Stimulated activated naive CD8-positive, alpha-beta T cell treated with anti-CD3 and anti-CD28 coated beads, Interleukin-15, Interleukin-2, amounts not matched to agents 100 ng/mL and 50 ng/mL, for 24 hours (primary cell): ENCODE measurements at regions not wholly inside any gene's neighbourhood (a gene's known extent, or its start where the extent isn't known, plus 50 kb on each side); places are given as distances from the start of the nearest gene placed in this dataset.

ENCODE experiments used
- H3K27ac Mint-ChIP-seq: one replicate; pipeline ENCODE4 v1.8.0; 2021; ENCODE audit warnings: mild to moderate bottlenecking, mixed read lengths
- H3K27me3 Mint-ChIP-seq: one replicate; pipeline ENCODE4 v1.8.0; 2021; ENCODE audit warnings: mixed read lengths
- H3K36me3 Mint-ChIP-seq: one replicate; pipeline ENCODE4 v1.8.0; 2021; ENCODE audit warnings: low read depth, mixed read lengths
- H3K4me1 Mint-ChIP-seq: one replicate; pipeline ENCODE4 v1.8.0; 2021; ENCODE audit warnings: low read depth, mixed read lengths
- H3K4me3 Mint-ChIP-seq: one replicate; pipeline ENCODE4 v1.8.0; 2021; ENCODE audit warnings: mild to moderate bottlenecking, mixed read lengths
- H3K9me3 Mint-ChIP-seq: one replicate; pipeline ENCODE4 v1.8.0; 2021; ENCODE audit warnings: mixed read lengths

DNA sequence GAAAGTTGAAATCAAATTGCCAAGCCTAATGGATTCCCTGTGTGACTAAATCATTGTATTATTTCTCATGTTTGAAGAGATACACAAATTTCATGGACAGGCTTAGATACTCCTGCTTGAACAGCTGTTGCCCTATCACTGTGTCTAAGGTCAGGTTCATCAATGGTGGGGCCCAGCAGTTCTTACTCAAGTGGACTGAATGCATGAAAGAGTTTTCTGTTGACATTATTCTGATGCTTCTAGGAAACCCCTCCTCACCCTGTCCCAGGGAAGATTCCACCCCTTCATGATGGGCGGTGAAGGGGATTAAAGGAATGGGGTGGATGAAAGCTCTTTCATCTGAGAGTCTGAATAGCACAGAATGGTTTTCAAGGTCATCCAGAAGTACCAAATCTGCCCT is 148.8 kb downstream of the INO80D start:
- Mint-ChIP-seq H3K4me1 (no peaks in the 10 kb centered on the region), H3K27ac (no peak overlapping the region), H3K4me3 (no peak overlapping the region), H3K27me3 (no peaks in the 10 kb centered on the region), H3K36me3 (no peaks in the 10 kb centered on the region), H3K9me3 (no peaks in the 10 kb centered on the region)

DNA sequence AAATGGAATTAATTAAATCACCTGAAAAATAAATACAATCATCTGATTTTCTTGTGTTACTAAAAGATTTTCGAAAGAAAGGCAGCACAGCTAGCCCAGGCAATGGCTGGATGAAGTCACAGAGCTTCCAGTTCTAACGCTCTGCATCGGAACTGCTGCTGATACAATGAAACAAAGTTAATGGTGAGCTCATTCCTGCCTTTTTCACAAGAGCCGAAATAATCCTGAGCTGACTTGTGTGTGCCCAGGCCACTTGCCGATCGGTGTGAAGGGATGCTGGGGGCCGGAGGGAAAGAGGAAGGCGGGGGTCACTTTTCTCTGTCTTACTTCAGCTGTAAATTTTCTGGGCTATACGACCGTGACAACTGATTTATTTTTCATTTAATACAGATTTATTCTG is 149.5 kb downstream of the INO80D start:
- Mint-ChIP-seq H3K36me3 (no peaks in the 10 kb centered on the region), H3K27me3 (no peaks in the 10 kb centered on the region), H3K4me1 (no peaks in the 10 kb centered on the region), H3K4me3 (no peak overlapping the region), H3K9me3 (no peaks in the 10 kb centered on the region), H3K27ac (no peak overlapping the region)

GRCh38 chr2:205934443-205934842 is 151.5 kb downstream of the INO80D start:
- no peaks in the 10 kb centered on the region for H3K9me3 Mint-ChIP-seq
- H3K4me1 Mint-ChIP-seq, result no peaks in the 10 kb centered on the region
- no peaks in the 10 kb centered on the region for H3K36me3 Mint-ChIP-seq
- H3K27me3 Mint-ChIP-seq, result no peaks in the 10 kb centered on the region
- no peak overlapping the region for H3K4me3 Mint-ChIP-seq
- no peak overlapping the region for H3K27ac Mint-ChIP-seq

DNA sequence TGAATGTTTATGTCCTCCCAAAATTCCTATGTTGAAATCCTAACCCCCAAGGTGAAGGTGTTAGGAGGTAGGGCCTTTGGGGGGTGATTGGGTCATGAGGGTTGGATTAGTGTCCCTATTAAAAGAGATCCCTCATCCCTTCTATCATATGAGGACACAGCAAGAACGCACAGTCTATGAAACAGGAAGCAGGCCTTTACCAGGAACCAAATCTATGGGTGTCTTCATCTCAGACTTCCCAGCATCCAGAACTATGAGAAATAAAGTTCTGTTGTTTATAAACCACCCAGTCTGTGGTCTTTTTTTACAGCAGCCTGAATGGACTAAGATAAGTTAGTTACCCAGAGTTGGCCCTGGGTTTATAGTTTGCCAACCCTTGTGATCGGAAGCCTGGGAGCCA is 153.1 kb downstream of the INO80D start:
- Mint-ChIP-seq H3K4me3 (no peak overlapping the region), H3K4me1 (no peaks in the 10 kb centered on the region), H3K36me3 (no peaks in the 10 kb centered on the region), H3K27ac (no peak overlapping the region), H3K27me3 (peaks cover 6% of the 10 kb centered on the region), H3K9me3 (no peaks in the 10 kb centered on the region)

- H3K36me3 Mint-ChIP-seq, result no peaks in the 10 kb centered on the region
- H3K27me3 Mint-ChIP-seq, result peaks cover 18% of the 10 kb centered on the region
- H3K4me3 Mint-ChIP-seq, result no peak overlapping the region
- H3K27ac Mint-ChIP-seq, result no peak overlapping the region
- no peaks in the 10 kb centered on the region for H3K9me3 Mint-ChIP-seq
- H3K4me1 Mint-ChIP-seq, result no peaks in the 10 kb centered on the region
Measured at GRCh38 chr2:205931388-205931787, 154.6 kb downstream of the INO80D start.

DNA sequence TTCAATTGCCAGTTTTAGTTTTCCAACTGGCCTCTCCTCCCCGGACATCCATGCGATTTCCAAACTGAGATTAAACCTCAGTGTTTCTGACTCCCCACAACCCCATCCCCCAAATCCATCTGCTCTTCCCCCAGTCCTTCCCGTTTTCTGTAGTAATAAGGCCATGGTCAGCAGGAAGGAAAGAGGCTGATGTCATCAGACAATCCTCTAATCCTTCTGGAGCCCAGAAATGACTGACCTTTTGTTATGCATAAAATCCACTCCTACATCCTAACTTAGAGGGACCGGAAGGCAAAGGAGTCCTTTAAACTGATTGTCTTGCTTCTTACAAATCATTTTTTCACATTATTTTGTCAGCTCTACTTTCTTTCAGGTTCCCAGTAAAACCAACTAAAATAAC is 155.8 kb downstream of the INO80D start:
- Mint-ChIP-seq H3K27me3 (peaks cover 28% of the 10 kb centered on the region), H3K4me1 (no peaks in the 10 kb centered on the region), H3K36me3 (no peaks in the 10 kb centered on the region), H3K4me3 (no peak overlapping the region), H3K9me3 (no peaks in the 10 kb centered on the region), H3K27ac (no peak overlapping the region)

GRCh38 chr2:205929246-205929942 is 156.6 kb downstream of the INO80D start:
- no peaks in the 10 kb centered on the region for H3K9me3 Mint-ChIP-seq
- no peak overlapping the region for H3K4me3 Mint-ChIP-seq
- no peaks in the 10 kb centered on the region for H3K4me1 Mint-ChIP-seq
- no peaks in the 10 kb centered on the region for H3K36me3 Mint-ChIP-seq
- peaks cover 35% of the 10 kb centered on the region for H3K27me3 Mint-ChIP-seq
- H3K27ac Mint-ChIP-seq, result no peak overlapping the region

DNA sequence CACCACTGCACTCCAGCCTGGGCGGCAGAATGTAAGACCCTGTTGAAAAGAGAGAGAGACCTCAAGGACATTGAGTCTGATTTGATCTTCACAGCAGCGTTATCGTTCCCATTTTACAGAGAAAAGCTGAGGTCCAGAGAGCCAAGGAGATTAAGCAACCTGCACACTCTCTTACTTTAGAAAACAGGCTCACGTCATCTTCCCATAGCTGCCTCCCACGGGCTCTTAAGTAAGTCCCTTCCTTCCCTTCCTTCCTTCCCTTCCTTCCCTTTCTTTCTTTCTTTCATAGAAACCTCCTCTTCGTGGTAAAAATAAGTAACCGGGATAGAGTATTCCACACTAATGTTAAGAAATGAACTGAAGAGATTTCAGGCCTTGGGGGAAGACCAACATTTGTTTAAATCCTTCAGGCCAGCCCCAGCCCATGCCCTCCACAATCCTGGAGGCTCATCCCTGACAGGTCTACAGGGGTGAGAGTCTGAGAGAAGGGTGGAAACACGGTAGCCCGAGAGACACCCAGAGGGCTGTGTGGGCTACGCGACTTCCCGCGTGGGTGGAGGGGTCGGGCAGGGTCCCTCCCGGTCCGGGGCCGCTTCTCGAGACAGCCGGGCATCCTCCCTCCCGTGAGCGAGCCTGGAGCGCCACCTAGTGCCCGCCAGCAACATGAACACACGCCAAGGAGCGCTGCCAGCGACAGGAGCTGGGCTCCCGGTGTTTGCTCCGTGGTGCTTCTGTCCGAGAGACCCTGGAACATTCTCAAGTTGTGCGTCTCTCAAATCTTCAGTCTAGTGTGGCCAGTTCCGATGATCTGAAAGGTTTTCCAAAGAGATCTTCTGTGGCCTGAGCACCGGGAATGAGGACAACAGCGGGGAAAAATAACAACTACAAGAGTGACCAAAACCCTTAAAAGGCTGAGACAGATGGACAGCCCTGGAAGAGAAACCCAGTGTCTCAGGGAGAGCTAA is 160.3 kb downstream of the INO80D start:
- Mint-ChIP-seq H3K4me3 (no peak overlapping the region), H3K9me3 (no peaks in the 10 kb centered on the region), H3K36me3 (no peaks in the 10 kb centered on the region), H3K4me1 (no peaks in the 10 kb centered on the region), H3K27ac (no peak overlapping the region), H3K27me3 (peaks cover 43% of the 10 kb centered on the region)

- Mint-ChIP-seq H3K36me3 (no peaks in the 10 kb centered on the region), H3K27ac (no peak overlapping the region), H3K4me3 (no peak overlapping the region), H3K27me3 (peaks cover 43% of the 10 kb centered on the region), H3K4me1 (no peaks in the 10 kb centered on the region), H3K9me3 (no peaks in the 10 kb centered on the region)
Measured at GRCh38 chr2:205924676-205925075, 161.3 kb downstream of the INO80D start.

GRCh38 chr2:205915130-205915524 is 170.8 kb downstream of the INO80D start:
- no peaks in the 10 kb centered on the region for H3K4me1 Mint-ChIP-seq
- H3K27me3 Mint-ChIP-seq, result peaks cover 17% of the 10 kb centered on the region
- H3K4me3 Mint-ChIP-seq, result no peak overlapping the region
- H3K36me3 Mint-ChIP-seq, result no peaks in the 10 kb centered on the region
- no peak overlapping the region for H3K27ac Mint-ChIP-seq
- H3K9me3 Mint-ChIP-seq, result no peaks in the 10 kb centered on the region

GRCh38 chr2:205914213-205915129 is 171.5 kb downstream of the INO80D start:
- Mint-ChIP-seq H3K27me3 (peaks cover 21% of the 10 kb centered on the region), H3K9me3 (no peaks in the 10 kb centered on the region), H3K4me1 (no peaks in the 10 kb centered on the region), H3K27ac (no peak overlapping the region), H3K4me3 (no peak overlapping the region), H3K36me3 (no peaks in the 10 kb centered on the region)

- Mint-ChIP-seq H3K4me1 (no peaks in the 10 kb centered on the region), H3K36me3 (no peaks in the 10 kb centered on the region), H3K4me3 (no peak overlapping the region), H3K27me3 (peaks cover 14% of the 10 kb centered on the region), H3K27ac (no peak overlapping the region), H3K9me3 (no peaks in the 10 kb centered on the region)
Measured at GRCh38 chr2:205913668-205914067, 172.3 kb downstream of the INO80D start.

GRCh38 chr2:205911306-205911705 is 174.7 kb downstream of the INO80D start:
- Mint-ChIP-seq H3K36me3 (no peaks in the 10 kb centered on the region), H3K9me3 (no peaks in the 10 kb centered on the region), H3K4me1 (no peaks in the 10 kb centered on the region), H3K27ac (no peak overlapping the region), H3K4me3 (no peak overlapping the region), H3K27me3 (peaks cover 14% of the 10 kb centered on the region)

DNA sequence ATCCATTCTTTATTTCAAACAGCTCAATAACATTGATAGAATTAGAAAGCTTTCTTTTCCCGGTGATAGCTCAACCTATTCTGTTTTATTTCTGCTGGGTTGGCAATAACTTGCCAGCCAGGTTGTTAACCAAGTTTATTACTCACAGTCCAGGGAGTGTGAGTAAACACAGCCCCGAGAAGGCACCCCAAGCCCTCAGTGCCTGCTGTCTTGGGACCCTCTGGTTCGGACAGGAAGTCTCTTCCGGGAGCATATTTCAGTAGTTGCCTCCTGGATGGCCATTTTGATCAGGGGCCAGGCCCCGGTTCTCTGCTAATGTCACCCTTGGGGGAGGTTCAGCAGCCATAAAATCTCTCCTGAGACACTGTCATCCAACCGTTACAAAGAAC is 176.8 kb downstream of the INO80D start:
- H3K27ac Mint-ChIP-seq, result no peak overlapping the region
- no peaks in the 10 kb centered on the region for H3K36me3 Mint-ChIP-seq
- H3K4me1 Mint-ChIP-seq, result no peaks in the 10 kb centered on the region
- no peak overlapping the region for H3K4me3 Mint-ChIP-seq
- H3K27me3 Mint-ChIP-seq, result peaks cover 14% of the 10 kb centered on the region
- H3K9me3 Mint-ChIP-seq, result no peaks in the 10 kb centered on the region
